ENCODE measurements at regions not wholly inside any gene's neighbourhood (a gene's known extent, or its start where the extent isn't known, plus 50 kb on each side); places are given as distances from the start of the nearest gene placed in this dataset.
A peak's percentile ranks its signal among the peaks of the same experiment; 100 is the strongest.
"Not testable (repeated sequence)": the region's sequence is repeated elsewhere in the genome, so short reads cannot be mapped to it uniquely, and the experiment has no call there.

DNA sequence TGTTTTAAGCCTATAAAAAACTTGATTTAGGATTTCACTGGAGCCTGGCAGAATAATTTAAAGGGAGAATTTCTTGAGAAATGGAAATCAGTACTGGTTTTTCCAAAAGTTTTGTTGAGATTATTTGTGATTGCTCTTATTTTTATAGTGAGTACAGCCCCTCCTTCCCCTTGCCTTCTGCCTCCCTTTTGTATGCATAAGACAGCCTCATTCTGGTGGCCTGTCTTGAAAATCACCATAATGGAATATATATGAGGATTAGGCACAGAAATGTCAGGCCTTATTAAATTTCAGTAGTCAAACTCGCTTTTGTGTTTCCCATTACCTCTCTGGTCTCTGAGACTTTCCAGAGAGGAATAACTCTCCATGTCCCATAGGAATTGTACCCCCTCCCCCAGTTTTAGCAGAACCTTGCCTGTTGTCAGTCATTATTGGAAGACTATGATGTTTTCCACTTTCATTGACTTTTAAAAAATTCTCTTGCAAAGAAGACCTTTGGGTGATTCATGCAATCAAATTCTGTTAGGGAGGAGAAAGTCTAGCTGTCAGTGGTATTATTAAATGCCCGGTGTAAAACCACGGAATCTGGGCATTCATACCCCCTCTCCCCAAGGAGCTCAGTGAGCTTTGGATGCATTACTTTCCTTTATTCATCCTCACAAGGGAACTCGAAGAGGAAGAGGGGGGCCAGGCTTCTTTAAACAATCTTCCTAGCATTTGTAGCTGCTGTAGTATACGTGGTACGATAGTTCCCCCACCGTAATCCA lies 171.6 kb upstream of the TSC22D2 start:
- in situ Hi-C loops (cut with HindIII; ENCODE audit: low pct_ligation_motif_present, low pct_unique_long_range_greater_than_20kb, low sequenced_read_pairs), result no loop called here
- DNase-seq, result peak; percentile 71

GRCh38 chr3:150235799-150236198 lies 172.3 kb upstream of the TSC22D2 start:
- in situ Hi-C loops (cut with HindIII; ENCODE audit: low pct_ligation_motif_present, low pct_unique_long_range_greater_than_20kb, low sequenced_read_pairs), result no loop called here
- DNase-seq, result peak; percentile 9

DNA sequence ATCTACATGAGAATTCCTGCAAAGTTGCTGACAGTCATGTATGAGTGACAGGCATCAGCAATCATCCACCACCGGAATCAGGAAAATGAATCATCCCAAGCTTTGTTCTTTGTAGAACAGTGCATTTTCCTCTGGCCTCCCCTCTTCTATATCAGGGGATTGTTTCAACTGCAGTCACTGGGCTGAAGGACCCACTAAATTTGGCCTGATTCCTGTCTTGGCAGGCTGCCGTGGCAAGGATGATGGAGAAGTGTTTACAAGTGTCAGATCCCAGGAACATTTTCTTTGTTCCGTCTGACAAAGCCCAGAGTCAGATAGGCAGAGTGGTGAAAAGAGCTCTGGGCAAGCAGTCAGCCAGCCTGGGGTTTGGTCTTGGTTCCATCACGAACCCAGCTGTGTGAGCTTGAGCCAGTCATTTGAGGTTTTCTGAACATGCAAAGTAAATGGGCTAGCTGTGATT lies 175.1 kb upstream of the TSC22D2 start:
- DNase-seq, result no peak
- in situ Hi-C loops (cut with HindIII; ENCODE audit: low pct_ligation_motif_present, low pct_unique_long_range_greater_than_20kb, low sequenced_read_pairs), result no loop called here

DNA sequence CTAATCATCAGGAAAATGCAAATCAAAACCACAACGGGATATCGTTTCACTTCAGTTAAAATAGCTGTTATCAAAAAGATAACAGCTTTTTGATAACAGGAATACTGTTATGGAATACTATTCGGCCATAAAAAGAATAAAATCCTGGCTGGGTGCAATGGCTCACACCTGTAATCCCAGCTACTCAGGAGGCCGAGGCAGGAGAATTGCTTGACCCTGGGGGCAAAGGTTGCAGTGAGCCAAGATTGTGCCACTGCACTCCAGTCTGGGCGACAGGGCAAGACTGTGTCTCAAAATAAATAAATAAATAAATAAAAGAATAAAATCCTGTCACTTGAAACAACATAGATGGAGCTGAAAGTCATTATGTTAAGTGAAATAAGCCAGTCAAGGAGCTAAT lies 178.1 kb upstream of the TSC22D2 start:
- DNase-seq, result no peak
- in situ Hi-C loops (cut with HindIII; ENCODE audit: low pct_ligation_motif_present, low pct_unique_long_range_greater_than_20kb, low sequenced_read_pairs), result no loop called here

- DNase-seq; in situ Hi-C loops (cut with HindIII; ENCODE audit: low pct_ligation_motif_present, low pct_unique_long_range_greater_than_20kb, low sequenced_read_pairs): not testable (repeated sequence)
These were observed 179.5 kb upstream of the TSC22D2 start for GRCh38 chr3:150228626-150229025.

DNA sequence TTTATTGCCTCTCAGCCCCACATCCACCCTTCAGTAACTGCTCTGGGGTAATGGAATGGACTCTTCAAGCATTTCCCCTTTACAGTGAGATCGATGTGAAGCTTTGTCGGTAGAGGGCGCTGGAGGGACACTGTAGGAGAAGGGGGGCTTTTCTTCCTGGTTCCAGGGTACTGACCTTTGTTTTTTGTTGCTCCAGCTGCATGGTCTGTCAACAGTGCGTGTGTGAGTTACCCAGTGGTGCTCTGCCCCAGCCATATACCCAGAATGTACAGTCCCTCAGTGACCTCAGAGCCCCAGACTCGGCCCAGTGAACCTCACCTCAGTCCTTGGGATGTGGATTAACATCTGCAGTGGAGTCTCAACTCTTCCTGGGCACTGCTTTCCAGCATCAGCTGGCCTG lies 180.3 kb upstream of the TSC22D2 start:
- peak; percentile 68 for DNase-seq
- in situ Hi-C loops (cut with HindIII; ENCODE audit: low pct_ligation_motif_present, low pct_unique_long_range_greater_than_20kb, low sequenced_read_pairs), result no loop called here

DNA sequence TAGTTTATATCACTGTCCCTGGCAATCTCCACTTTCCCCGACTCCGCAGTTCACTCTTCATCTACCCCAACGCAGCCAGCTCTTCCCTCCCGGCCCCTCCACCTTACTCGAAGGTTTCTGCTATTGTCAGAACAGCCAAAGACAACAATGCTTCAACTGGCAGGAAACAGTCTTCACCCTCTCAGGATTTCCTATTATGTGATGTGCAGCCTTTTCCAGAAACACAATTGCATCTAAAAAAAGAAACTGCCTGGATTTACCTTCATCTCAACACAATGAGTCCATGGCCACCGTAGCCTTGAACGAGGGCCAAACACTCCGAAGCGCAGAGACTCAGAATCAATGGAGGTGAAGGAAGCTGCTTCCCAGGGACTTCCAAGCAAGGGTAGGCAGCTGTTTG lies 182.1 kb upstream of the TSC22D2 start:
- in situ Hi-C loops (cut with HindIII; ENCODE audit: low pct_ligation_motif_present, low pct_unique_long_range_greater_than_20kb, low sequenced_read_pairs), result no loop called here
- no peak for DNase-seq

DNA sequence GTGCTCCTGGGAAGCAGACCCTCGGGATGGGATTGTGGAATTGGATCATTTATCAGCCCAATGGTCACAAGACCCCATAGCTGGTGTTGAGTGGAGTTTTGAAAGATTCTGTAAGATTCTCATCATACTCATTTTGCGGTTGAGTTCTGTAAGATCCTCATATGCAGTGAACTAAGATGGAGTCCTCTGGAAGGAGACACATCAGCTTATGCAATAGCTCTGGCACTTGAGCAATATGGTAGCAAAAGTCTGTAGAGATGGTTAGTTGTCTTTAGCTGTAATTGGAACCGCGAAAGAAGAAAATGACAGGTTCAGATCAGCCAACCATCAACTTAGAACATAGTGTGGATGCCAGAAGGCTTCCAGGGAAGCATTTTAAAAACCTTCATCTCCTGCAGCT lies 184.5 kb upstream of the TSC22D2 start:
- no peak for DNase-seq
- in situ Hi-C loops (cut with HindIII; ENCODE audit: low pct_ligation_motif_present, low pct_unique_long_range_greater_than_20kb, low sequenced_read_pairs), result no loop called here

DNA sequence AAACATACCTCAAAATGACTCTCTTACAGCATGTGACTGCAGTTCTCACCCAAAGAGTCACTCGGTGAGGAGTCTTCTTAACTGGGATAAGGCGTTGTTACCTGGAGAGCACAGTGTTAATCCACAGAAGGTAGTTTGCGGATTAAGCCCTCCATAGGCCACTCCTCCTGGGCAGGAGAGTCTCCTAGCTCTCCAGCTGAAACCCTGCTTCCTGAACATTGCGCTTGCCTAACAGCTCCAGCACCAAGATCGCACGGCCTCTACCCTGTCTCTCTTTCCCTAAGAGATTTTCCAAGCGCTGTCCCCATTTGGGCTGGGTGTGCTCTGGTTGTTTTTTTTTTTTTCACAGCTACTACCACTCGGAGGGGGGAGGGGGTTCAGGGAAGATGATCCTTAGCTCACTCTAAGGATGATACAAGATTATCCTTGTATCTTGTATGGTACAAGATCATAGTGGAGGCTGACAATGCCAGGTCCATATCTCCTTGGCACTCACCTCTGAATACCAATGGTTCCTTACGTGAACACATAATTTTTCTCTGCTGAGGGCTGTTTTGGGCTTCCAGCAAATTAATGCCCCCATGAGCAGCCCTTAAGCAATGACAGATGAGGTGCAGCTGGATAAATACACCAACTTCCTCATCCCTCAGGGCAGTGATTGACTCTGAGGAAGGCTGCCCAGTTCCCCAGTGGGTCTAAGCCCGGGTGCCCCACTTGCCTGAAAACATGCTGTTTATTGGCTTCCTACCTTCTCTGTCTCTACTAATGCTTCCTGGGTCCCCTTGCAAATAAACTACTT lies 185.2 kb upstream of the TSC22D2 start:
- DNase-seq, result no peak
- in situ Hi-C loops (cut with HindIII; ENCODE audit: low pct_ligation_motif_present, low pct_unique_long_range_greater_than_20kb, low sequenced_read_pairs), result no loop called here

GRCh38 chr3:150221904-150222523 lies 186.1 kb upstream of the TSC22D2 start:
- in situ Hi-C loops (cut with HindIII; ENCODE audit: low pct_ligation_motif_present, low pct_unique_long_range_greater_than_20kb, low sequenced_read_pairs), result no loop called here

DNA sequence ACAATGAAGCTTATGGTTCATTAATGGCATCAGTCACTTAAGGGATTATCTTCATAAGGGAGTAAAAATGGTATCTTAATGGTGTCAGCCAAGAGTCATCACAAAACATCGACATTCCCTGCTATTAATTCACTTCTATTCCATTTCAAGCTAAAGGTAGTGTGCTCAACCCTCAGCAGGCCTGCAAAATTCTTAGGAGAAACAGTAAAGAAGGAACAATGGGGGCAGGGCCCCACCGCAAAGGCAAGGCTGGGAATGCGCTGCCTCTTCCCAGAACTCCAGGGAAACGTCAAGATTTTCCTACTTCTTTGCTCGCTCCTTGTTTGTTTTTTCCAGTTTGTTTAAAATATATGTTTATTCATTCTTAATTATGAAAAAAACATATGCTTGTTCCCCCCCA lies 187.3 kb upstream of the TSC22D2 start:
- no peak for DNase-seq
- in situ Hi-C loops (cut with HindIII; ENCODE audit: low pct_ligation_motif_present, low pct_unique_long_range_greater_than_20kb, low sequenced_read_pairs), result no loop called here

More at GRCh38 chr3:150221904-150222523, 186.1 kb upstream of the TSC22D2 start:
- no peak for DNase-seq

DNA sequence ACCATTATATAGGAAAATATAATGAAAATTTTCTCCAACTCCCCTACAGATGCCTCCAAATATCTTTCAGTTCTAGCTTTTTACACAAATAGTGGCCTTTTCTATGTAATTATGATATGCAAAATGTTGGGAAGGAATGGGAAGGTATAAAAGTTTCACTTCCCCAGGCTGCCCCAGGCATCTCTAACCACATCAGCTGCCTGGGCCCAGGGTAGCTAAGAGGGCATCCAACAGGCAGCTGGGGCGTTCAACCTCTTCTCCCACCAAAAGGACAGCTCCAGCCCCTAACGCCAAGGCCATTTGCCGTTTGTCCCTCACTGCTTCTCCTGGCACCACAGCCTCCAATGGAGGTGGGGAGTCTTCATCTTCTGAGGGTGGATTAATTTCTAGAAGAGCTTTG lies 188.1 kb upstream of the TSC22D2 start:
- no peak for DNase-seq
- in situ Hi-C loops (cut with HindIII; ENCODE audit: low pct_ligation_motif_present, low pct_unique_long_range_greater_than_20kb, low sequenced_read_pairs), result no loop called here

DNA sequence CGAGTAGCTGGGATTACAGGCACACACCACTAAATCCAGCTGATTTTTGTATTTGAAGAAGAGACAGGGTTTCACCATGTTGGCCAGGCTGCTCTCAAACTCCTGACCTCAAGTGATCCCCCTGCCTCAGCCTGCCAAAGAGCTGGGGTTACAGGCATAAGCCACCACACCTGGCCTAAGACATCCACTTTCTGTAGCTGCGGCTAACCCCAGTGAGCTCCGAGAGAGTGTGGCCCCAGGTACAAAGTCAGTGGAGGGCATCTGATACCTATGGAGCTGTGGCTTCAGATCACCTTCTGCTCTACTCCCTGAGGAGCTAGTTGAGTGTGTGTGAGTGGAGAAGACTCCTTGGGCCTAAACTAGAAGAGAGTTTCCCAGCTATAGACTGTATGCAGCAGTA lies 189.3 kb upstream of the TSC22D2 start:
- in situ Hi-C loops (cut with HindIII; ENCODE audit: low pct_ligation_motif_present, low pct_unique_long_range_greater_than_20kb, low sequenced_read_pairs), result no loop called here
- no peak for DNase-seq

GRCh38 chr3:150218236-150218635 lies 189.9 kb upstream of the TSC22D2 start:
- in situ Hi-C loops (cut with HindIII; ENCODE audit: low pct_ligation_motif_present, low pct_unique_long_range_greater_than_20kb, low sequenced_read_pairs), result no loop called here
- DNase-seq, result no peak

- no peak for DNase-seq
- in situ Hi-C loops (cut with HindIII; ENCODE audit: low pct_ligation_motif_present, low pct_unique_long_range_greater_than_20kb, low sequenced_read_pairs), result no loop called here
These were observed 190.4 kb upstream of the TSC22D2 start for GRCh38 chr3:150217691-150218090.

DNA sequence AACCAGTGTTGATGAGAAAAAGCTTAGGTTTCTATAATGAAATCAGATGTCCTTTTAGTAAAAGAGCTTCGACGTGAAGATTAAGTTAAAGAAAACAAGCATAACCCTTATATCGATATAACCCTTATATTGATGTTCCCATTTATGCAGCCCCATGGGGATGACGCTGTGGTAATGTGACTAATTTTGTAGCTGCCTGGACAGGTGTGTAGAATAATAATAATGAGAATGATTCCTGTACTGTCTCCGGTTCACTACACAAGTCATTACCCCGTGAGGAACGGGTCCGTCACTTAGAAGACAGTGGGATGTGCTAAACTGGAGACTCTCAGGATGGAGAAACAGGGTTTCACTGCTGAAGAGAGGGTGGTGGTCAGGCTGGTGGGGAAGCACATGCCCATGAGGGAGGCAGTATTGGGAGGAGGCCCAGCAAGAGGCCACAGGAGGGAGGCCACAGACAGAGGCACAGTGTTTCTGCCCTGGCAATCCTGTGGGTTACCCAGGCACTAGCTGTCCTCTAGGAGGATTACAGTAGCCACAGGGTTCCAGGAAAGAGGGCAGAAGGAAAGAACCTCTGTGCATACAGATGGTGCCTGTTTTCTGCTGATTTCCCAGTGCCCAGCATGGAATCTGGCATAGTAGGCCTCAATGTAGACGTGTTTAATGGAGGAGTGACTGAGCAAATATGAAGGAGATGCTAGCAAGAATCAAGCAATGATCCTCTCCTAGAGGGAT lies 191.1 kb upstream of the TSC22D2 start:
- in situ Hi-C loops (cut with HindIII; ENCODE audit: low pct_ligation_motif_present, low pct_unique_long_range_greater_than_20kb, low sequenced_read_pairs), result no loop called here
- no peak for DNase-seq

GRCh38 chr3:150216041-150216811 lies 191.9 kb upstream of the TSC22D2 start:
- no peak for DNase-seq
- in situ Hi-C loops (cut with HindIII; ENCODE audit: low pct_ligation_motif_present, low pct_unique_long_range_greater_than_20kb, low sequenced_read_pairs), result no loop called here

DNA sequence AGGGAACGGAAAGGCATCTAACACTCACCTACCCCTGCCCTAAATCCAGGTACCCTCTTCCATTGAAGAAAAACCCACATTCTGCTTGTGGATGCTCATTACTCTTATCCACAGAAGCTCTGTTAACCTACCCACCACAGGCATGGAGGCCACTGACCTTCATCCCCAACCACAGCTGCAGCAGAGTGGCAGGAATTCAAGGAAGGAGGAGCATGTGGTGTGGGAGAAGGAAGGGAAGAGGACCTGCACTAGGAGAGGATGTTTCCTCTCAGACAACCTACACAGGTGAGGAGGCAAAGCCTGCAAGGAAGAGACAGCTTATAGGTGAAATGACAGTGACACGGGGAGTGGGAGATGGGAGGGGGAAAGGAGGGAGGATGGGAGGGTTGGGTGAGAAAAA lies 192.5 kb upstream of the TSC22D2 start:
- in situ Hi-C loops (cut with HindIII; ENCODE audit: low pct_ligation_motif_present, low pct_unique_long_range_greater_than_20kb, low sequenced_read_pairs), result no loop called here
- DNase-seq, result no peak
